ENCODE measurements at regions not wholly inside any gene's neighbourhood (a gene's known extent, or its start where the extent isn't known, plus 50 kb on each side); places are given as distances from the start of the nearest gene placed in this dataset.
"Not testable (repeated sequence)": the region's sequence is repeated elsewhere in the genome, so short reads cannot be mapped to it uniquely, and the experiment has no call there.

DNA sequence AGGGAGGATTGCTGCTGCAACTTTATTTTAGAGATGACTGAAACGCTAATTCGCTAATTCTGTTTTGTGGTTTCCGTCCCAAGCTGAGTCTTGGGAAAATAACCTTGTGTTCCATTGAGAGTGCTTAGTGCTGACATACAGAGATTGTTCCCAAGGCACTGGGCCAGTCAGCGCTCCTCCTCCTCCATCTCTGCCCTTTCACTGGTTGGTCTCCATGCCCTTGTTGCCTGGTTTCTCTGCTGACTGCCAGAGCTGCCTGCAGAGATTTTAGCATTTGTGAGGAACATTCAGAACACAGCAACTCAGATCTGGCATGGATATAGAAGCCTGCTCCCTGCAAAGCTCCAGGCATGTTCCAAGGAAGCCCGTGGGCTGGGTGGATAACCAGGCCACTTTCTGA, 126.0 kb upstream of the IRX2 start:
- no peaks in the 10 kb centered on the region for H3K27me3 Mint-ChIP-seq (ENCODE audit: low read depth)
- H3K4me1 Mint-ChIP-seq (ENCODE audit: low read depth), result no peaks in the 10 kb centered on the region
- H3K36me3 Mint-ChIP-seq (ENCODE audit: insufficient read depth in 2 of 2), result peaks cover 7 to 12% of the 10 kb centered on the region in 2 donors
- no peak overlapping the region for H3K27ac Mint-ChIP-seq
- H3K9me3 Mint-ChIP-seq, result peaks cover 7 to 14% of the 10 kb centered on the region in 2 donors
- no peak for DNase-seq
- ATAC-seq (replicated peaks in 1 of 2), result no peak
- no peak overlapping the region for H3K4me3 Mint-ChIP-seq

DNA sequence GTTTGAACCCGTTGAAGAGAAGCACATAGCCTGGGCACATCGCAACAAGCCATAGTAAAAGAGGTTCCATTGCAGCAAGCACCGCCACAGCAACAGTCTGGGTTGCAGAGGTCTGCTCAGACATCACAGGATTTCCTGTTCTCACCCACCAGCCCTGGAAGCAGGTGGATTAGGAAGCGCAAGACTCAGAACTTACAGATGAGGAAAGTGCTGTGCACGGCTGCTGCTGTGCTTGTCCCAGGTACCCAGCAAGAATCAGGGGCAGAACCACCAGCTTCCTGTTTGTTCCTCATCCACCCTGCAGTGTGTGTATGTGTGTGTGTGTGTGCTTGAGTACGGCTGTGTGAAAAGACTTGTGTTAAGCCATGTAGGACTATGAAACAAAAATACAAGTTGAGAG, 124.7 kb upstream of the IRX2 start:
- Mint-ChIP-seq H3K27me3 (ENCODE audit: low read depth) (no peaks in the 10 kb centered on the region), H3K36me3 (ENCODE audit: insufficient read depth in 2 of 2) (peaks cover 7 to 13% of the 10 kb centered on the region in 2 donors), H3K4me1 (ENCODE audit: low read depth) (no peaks in the 10 kb centered on the region), H3K27ac (no peak overlapping the region), H3K4me3 (no peak overlapping the region), H3K9me3 (peaks cover 7 to 11% of the 10 kb centered on the region in 2 donors)
- DNase-seq (no peak), ATAC-seq (replicated peaks in 1 of 2) (no peak)

DNA sequence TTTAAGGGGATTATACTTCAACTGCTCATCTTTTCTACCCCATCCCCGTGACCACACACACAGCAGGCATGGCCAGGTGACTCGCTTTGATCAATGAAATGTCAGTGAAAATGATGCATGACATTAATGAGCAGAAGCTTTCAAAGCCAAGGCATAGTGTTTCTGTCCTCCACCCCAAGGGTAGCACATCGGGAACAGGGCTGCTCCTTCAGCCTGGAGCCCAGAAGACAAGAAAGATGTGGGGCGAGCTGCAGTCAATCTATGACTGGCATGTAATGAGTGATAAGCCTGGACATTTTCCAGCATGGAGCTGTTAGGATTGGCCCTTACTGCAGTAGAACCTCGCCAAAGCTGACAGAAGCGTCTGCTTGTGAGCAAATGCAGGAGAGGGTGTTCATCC, 122.6 kb upstream of the IRX2 start:
- Mint-ChIP-seq H3K27me3 (ENCODE audit: low read depth) (no peaks in the 10 kb centered on the region), H3K4me1 (ENCODE audit: low read depth) (no peaks in the 10 kb centered on the region), H3K27ac (no peak overlapping the region), H3K4me3 (no peak overlapping the region), H3K9me3 (peaks cover 5 to 6% of the 10 kb centered on the region in 2 donors), H3K36me3 (ENCODE audit: insufficient read depth in 2 of 2) (peaks cover 2 to 7% of the 10 kb centered on the region in 2 donors)
- no peak for ATAC-seq (replicated peaks in 1 of 2)
- no peak for DNase-seq

DNA sequence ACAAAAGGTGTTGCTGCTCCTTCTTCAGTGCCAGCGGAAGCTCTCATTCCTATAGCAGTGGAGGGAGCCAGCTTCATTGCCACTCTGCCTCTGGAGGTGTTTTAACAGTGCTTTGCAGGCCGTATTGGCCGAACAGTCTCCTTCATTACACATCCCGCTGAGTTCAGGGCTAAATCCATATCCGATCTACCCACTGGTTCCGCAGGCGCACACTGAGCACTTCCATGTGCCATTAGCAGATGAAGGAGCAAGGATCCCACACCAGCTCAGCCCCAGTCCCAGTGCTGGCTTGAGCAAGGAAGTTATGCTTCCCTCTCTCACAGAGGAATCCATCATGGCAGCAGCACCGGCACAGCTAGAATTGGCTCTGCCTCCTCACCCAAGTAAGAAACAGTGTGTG, 121.2 kb upstream of the IRX2 start:
- no peak overlapping the region for H3K4me3 Mint-ChIP-seq
- DNase-seq, result no peak
- no peaks in the 10 kb centered on the region for H3K27me3 Mint-ChIP-seq (ENCODE audit: low read depth)
- peaks cover 0 to 3% of the 10 kb centered on the region in 2 donors for H3K36me3 Mint-ChIP-seq (ENCODE audit: insufficient read depth in 2 of 2)
- ATAC-seq (replicated peaks in 1 of 2), result no peak
- H3K9me3 Mint-ChIP-seq, result peaks cover 3 to 4% of the 10 kb centered on the region in 2 donors
- no peak overlapping the region for H3K27ac Mint-ChIP-seq
- no peaks in the 10 kb centered on the region for H3K4me1 Mint-ChIP-seq (ENCODE audit: low read depth)

DNA sequence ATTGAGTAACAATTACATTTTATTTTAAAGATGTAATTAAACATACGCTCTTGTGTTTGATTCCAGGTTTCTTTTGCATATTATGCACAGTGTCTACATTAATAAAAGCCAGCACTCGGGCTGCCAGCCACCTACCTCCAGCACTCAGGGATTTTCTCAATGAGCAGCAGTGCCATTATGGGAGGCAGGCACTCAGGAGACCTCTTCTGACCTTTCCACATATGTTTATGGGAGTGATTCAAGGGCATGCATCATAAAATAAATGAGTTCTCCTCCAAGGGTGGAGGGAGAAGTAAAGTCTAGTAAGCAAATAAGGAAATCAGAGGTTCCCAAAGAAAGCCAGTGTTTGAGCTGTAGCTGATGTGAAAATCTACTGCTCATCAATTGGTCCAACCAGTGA, 119.8 kb upstream of the IRX2 start:
- Mint-ChIP-seq H3K4me3 (no peak overlapping the region), H3K27me3 (ENCODE audit: low read depth) (no peaks in the 10 kb centered on the region), H3K4me1 (ENCODE audit: low read depth) (no peaks in the 10 kb centered on the region), H3K27ac (no peak overlapping the region), H3K9me3 (peaks cover 3% of the 10 kb centered on the region in 2 donors), H3K36me3 (ENCODE audit: insufficient read depth in 2 of 2) (peaks cover 0 to 3% of the 10 kb centered on the region in 2 donors)
- ATAC-seq (replicated peaks in 1 of 2) (no peak), DNase-seq (no peak)

DNA sequence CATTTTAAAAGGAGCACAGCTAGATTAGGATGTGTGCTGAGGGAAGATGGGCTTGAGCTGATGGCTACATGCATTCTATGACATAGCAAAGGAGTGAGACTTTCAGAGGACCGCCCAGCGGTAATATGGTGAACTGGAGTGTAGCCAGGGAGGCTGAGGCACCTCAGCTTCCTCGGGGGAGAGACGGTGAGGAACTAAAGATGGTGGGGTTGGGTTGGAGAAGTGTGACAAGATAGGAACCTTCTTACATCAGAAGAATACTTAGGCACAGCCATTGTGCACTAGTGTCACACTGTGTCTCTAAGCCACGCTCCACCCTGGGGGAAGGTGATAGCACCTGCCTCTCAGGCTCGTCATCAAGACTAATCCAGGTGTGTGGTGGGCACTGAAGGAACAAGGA, 118.0 kb upstream of the IRX2 start:
- Mint-ChIP-seq H3K27me3 (ENCODE audit: low read depth) (no peaks in the 10 kb centered on the region), H3K4me1 (ENCODE audit: low read depth) (no peaks in the 10 kb centered on the region), H3K27ac (no peak overlapping the region), H3K9me3 (peaks cover 3 to 7% of the 10 kb centered on the region in 2 donors), H3K4me3 (no peak overlapping the region), H3K36me3 (ENCODE audit: insufficient read depth in 2 of 2) (peaks cover 2 to 3% of the 10 kb centered on the region in 2 donors)
- ATAC-seq (replicated peaks in 1 of 2) (no peak), DNase-seq (no peak)

DNA sequence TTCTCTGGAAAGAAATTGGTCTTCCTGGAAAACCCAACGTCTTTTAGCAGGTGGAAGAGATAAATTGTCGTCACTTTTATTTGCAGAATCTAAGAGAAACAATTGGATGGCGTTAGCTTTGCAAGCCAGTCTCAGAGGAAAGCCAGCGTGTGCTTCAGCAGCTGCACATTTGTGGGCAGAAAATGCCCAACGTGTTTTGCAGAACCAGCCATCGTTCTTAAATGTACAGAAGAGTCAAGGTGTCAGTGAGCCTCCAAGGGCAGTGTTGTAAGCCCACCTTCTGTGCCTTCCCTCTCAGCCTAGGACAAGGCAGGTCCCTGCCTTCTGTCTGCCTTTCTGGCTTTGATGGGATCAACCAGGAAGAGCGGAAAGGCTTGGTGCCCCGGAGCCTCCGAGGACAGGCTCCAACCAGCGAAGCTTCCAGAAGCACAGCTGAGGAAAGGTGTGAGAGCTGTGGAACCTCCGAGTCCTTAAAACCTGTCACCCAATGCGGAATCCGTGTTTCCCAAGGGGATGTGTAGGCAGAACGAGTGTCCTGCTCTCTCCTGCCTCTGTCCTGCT, 116.0 kb upstream of the IRX2 start:
- DNase-seq, result no peak
- H3K4me3 Mint-ChIP-seq, result no peak overlapping the region
- no peaks in the 10 kb centered on the region for H3K27me3 Mint-ChIP-seq (ENCODE audit: low read depth)
- H3K36me3 Mint-ChIP-seq (ENCODE audit: insufficient read depth in 2 of 2), result peaks cover 2 to 4% of the 10 kb centered on the region in 2 donors
- peaks cover 3 to 7% of the 10 kb centered on the region in 2 donors for H3K9me3 Mint-ChIP-seq
- H3K27ac Mint-ChIP-seq, result no peak overlapping the region
- no peak for ATAC-seq (replicated peaks in 1 of 2)
- H3K4me1 Mint-ChIP-seq (ENCODE audit: low read depth), result no peaks in the 10 kb centered on the region

DNA sequence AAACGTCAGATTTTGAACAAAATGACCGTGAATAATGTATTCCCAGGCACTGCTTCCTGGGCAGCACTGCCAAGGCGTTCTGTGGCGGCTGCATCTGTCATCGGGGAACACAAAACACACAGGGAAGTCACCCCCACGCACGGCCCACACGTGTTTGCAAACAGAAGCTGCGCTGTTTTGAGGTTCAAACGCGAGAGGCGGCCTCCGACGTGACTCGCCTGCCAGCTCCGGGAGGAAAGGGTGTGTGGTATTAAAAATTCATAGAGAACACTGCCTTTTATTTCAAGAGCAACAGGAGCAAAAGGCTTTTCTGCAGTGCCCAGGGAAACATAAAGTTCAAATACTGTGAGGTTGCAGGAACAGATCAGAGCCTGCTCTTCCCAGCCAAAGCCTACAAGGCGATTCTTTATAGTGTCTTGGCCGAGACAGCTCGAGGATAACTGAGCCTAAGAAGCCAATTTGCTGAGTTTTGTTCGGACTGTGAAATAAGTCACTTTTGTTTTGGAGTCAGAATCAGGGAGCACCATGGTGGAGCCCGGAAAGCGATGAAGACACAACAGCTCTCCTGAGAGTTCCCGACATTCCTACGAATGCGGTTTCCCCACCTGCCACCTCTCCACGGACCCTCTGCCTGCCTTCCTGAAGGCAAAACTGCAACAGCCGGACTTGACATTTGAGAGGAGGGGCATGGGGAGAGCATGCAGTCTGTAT, 115.3 kb upstream of the IRX2 start:
- no peaks in the 10 kb centered on the region for H3K4me1 Mint-ChIP-seq (ENCODE audit: low read depth)
- H3K27me3 Mint-ChIP-seq (ENCODE audit: low read depth), result no peaks in the 10 kb centered on the region
- peaks cover 3 to 7% of the 10 kb centered on the region in 2 donors for H3K9me3 Mint-ChIP-seq
- H3K27ac Mint-ChIP-seq, result no peak overlapping the region
- H3K36me3 Mint-ChIP-seq (ENCODE audit: insufficient read depth in 2 of 2), result peaks cover 2 to 4% of the 10 kb centered on the region in 2 donors
- no peak overlapping the region for H3K4me3 Mint-ChIP-seq
- DNase-seq, result no peak
- no peak for ATAC-seq (replicated peaks in 1 of 2)

DNA sequence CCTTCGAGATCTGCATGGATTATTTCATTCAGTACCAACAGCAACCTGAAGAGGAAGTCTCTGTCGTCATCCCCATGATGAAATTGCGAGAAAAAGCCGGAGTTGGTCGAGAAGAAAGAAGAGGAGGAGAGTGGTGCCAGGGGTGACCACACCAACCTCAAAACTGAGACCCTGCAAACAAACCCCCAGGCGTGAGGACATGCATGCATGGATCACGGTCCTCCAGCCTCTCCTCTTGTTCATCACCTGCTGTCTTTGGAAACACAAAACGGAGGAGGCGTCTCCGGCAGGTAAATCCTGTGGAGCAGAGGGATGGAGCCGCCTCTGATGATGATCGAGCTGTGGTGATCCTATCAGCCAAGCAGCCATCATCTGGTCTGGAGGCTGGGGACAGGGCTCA, 114.4 kb upstream of the IRX2 start:
- no peaks in the 10 kb centered on the region for H3K27me3 Mint-ChIP-seq (ENCODE audit: low read depth)
- no peak for ATAC-seq (replicated peaks in 1 of 2)
- no peak overlapping the region for H3K27ac Mint-ChIP-seq
- H3K4me3 Mint-ChIP-seq, result no peak overlapping the region
- peaks cover 3 to 7% of the 10 kb centered on the region in 2 donors for H3K9me3 Mint-ChIP-seq
- DNase-seq, result no peak
- no peaks in the 10 kb centered on the region for H3K4me1 Mint-ChIP-seq (ENCODE audit: low read depth)
- H3K36me3 Mint-ChIP-seq (ENCODE audit: insufficient read depth in 2 of 2), result peaks cover 2 to 3% of the 10 kb centered on the region in 2 donors

DNA sequence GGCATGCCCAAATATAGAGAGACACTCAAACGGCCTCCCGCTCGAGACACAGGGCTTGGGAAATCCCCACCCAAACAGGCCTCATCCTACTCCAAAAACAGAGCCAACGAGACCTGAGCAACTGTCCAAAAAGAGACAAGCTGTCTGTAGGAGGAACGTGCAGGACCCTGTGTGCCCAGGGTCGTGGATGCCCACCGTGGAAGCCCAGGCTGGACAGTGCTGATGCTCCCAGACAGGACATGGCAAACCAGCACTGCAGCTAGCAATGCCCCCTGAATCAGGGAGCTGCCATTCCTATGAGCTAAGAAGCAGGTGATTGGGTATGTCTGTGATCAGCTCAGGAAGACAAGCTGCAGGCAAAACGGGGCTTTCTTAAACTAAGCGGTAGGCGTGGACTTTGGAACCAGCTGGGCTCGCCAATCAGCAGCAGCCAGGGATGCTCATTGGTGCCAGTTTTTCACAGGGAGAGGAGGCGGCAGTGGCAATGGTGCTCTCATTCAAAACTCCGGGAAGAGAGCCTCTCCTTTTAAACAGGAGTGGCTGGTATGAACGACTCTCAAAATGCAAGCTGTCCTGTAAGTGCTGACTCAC, 113.1 kb upstream of the IRX2 start:
- Mint-ChIP-seq H3K4me1 (ENCODE audit: low read depth) (no peaks in the 10 kb centered on the region), H3K27me3 (ENCODE audit: low read depth) (no peaks in the 10 kb centered on the region), H3K4me3 (no peak overlapping the region), H3K27ac (no peak overlapping the region), H3K36me3 (ENCODE audit: insufficient read depth in 2 of 2) (peaks cover 2% of the 10 kb centered on the region in 2 donors), H3K9me3 (peaks cover 3% of the 10 kb centered on the region in 2 donors)
- DNase-seq, result no peak
- ATAC-seq (replicated peaks in 1 of 2), result no peak

DNA sequence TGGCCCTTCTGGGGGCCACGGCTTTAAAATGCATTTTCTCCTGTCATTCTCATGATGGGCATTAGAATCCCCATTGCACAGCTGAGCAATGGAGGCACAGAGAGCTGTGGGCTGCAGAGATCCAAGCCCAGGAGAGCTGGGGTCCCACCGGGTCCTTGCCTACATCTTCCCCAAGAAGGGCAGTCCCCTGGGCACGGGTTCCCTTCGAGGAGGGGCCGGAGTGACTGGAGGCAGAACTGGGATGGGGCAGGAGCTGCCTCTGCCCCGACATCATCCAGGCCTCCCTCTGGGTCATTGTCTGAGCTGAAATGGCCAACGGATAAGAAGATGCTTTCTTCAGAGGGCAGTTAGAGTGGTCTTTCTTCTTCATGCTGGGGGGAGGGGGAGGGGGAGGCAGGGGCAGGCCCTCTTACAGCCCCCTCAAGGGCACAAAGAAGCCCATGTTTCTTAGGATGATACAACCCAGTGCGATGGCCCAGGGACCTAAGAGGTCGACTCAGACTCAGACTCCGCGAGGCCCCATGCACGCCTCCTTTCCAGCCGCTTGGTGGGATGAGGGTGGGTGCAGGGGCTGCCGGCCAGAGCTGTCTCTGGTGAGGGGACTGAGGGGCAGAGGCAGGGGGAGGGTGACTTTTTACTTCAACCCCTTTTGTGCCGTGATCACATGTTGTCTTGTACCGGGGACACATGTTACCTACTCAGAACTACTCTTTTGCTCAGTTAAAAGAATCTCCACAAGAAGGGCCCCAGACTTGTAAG, 112.4 kb upstream of the IRX2 start:
- no peak for ATAC-seq (replicated peaks in 1 of 2)
- Mint-ChIP-seq H3K9me3 (peaks cover 0 to 3% of the 10 kb centered on the region in 2 donors), H3K27me3 (ENCODE audit: low read depth) (no peaks in the 10 kb centered on the region), H3K4me3 (no peak overlapping the region), H3K36me3 (ENCODE audit: insufficient read depth in 2 of 2) (peaks cover 2% of the 10 kb centered on the region in 2 donors), H3K4me1 (ENCODE audit: low read depth) (no peaks in the 10 kb centered on the region), H3K27ac (no peak overlapping the region)
- DNase-seq, result no peak

DNA sequence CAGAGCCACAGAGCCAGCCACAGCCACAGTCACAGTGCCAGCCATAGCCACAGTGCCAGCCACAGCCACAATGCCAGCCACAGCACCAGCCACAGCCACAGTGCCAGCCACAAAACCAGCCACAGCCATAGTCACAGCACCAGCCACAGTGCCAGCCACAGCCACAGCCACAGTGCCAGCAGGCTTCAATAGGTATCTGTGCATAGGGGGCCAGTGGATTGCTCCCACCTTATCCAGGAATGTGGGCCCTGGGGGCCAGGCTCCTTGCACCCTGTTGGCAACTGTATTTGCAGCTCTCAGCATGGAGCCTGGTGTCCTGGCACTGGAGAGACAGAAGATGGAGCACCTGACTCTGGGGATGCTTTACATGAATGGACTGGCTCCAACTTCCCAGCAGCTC, 111.7 kb upstream of the IRX2 start:
- H3K9me3 Mint-ChIP-seq, result peaks cover 0 to 3% of the 10 kb centered on the region in 2 donors
- no peaks in the 10 kb centered on the region for H3K4me1 Mint-ChIP-seq (ENCODE audit: low read depth)
- H3K36me3 Mint-ChIP-seq (ENCODE audit: insufficient read depth in 2 of 2), result peaks cover 2% of the 10 kb centered on the region in 2 donors
- H3K4me3 Mint-ChIP-seq, result no peak overlapping the region
- DNase-seq (no peak), ATAC-seq (replicated peaks in 1 of 2) (no peak)
- no peak overlapping the region for H3K27ac Mint-ChIP-seq
- no peaks in the 10 kb centered on the region for H3K27me3 Mint-ChIP-seq (ENCODE audit: low read depth)

DNA sequence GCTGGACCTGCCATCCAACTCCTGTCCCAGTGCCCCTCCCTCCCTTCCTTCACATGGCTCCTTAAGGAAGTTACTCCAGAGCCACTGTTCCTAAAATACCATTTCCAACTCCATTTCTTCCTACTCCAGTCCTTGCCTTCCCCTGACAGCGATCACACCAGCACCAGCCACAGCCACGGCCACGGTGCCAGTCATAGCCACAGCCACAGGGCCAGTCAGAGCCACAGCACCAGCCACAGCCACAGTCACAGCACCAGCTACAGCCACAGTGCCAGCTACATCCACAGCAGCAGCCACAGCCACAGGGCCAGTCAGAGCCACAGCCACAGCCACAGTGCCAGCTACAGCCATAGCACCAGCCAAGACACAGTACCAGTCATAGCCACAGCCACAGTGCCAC, 110.7 kb upstream of the IRX2 start:
- ATAC-seq (replicated peaks in 1 of 2); H3K27me3 Mint-ChIP-seq (ENCODE audit: low read depth): not testable (repeated sequence)

More for the DNA sequence above, 110.7 kb upstream of the IRX2 start:
- H3K4me3 Mint-ChIP-seq; H3K36me3 Mint-ChIP-seq (ENCODE audit: insufficient read depth in 2 of 2); DNase-seq; H3K27ac Mint-ChIP-seq; H3K4me1 Mint-ChIP-seq (ENCODE audit: low read depth); H3K9me3 Mint-ChIP-seq: not testable (repeated sequence)

All from activated T-cell treated with anti-CD3 and anti-CD28 coated beads, Interleukin-2, amount 50 U/mL, for 72 hours (primary cell).